Stimulated activated CD8-positive, alpha-beta memory T cell treated with anti-CD3 and anti-CD28 coated beads, Interleukin-2, amount 100 ng/mL, for 48 hours (primary cell): ENCODE measurements at regions not wholly inside any gene's neighbourhood (a gene's known extent, or its start where the extent isn't known, plus 50 kb on each side); places are given as distances from the start of the nearest gene placed in this dataset.

ENCODE experiments used
- DNase-seq, 2 donors: peaks; one replicate each; pipeline ENCODE4 v3.0.0-alpha.2; 2020; ENCODE audit warnings: low read depth in 2 of 2

DNA sequence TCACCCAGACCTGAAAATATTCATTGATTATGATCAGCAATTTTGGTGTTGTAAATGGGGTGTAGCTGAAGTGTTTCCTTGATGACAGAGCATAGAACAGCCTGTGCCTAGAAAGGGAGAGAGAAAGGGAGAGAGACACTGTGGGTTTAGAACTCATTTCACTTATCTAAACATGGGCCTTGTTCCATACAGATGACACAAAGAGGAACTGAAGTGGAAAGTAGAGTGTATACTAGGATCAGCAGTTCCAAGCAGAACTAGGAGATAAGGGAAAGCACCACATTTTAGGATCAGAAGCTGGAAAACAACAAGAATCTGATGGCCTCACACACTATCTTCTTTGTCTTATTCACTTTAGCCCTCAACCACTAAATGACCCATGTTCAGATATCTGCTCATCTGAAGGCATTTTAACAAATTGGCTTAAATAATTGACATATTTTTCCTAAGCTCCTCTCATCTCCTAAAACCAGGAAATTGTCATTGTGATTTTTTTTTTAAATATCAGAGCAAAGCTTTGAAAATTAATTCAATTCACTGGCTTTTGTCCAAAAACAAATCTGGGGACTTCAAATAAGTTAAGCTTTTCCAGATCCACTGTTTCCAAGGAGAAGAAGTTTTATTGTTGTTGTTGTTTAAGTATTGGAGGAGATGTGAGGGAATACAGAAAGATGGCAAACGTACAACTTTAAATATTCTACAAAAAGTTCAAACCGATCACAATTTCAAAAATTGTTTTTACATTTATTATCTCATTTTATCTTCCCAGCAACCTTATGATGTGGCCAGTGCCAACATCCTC, 103.8 kb downstream of the LYPLAL1 start:
- DNase-seq: no peak

DNA sequence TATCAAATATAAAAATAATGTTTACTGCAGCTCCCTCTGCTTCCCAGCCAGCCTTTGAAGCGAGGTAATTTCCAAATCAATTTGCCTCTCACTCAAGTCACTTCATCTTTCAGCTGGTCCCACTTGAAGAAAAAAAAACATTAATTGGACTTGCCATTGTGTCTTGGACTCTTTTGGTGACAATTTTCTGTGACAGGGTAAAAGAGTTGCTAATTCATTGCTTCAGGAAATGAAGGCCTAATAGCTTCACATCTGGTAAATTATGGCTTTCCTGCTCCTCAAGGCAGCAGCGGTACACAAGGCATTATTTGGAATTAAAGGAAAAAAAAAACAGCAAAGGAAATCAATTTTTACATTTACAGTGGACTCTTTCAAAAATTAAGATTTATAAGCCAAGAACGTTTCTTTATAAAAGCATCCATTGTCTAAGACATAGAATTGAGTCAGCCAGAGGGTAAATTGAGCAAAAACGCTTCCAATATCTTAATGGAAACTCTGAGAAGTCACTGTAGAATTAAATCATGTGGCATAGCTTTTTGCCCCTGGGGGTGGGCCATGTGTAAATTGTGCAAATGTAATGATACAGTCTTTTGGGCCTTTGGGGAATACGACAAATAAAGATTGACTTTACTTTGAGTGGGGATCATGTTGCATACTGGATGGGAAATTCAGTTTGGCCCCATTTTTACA, 102.5 kb downstream of the LYPLAL1 start:
- DNase-seq: no peak

- no peak for DNase-seq
Observed at GRCh38 chr1:219273088-219273686, 99.5 kb downstream of the LYPLAL1 start.

DNA sequence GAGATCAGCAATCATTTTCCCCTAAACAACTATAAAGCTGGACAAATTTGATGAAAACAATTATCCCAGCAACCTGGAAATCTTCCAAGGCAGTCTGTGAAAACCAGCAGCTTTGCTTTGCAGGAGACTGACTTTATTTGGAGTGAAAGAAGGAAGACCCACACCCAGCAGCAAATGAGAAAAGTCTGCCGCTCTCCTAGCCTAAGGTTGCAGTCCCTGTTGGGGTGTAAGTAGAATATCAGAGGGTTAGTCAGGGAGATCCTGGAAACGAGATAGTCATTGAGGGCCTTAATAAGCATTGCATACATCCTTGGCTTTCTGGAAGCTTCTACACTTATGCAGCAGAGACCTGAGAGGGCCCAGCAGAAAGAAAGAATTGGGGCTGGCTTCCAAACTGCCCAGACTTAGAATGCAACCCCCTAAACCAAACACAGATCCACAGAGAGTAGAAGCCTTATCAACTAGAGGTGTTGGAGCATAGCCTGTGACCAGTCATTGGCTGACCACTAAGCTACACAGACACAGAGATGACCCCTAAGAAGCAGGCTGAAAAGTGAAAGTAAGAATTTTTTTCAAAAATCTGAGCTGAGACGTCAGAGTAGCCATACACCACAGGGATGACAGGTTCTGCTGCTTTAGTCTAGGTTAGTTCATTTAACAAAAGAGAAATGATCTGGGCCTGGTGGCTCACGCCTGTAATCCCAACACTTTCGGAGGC, 98.3 kb downstream of the LYPLAL1 start:
- no peak for DNase-seq

- DNase-seq: no peak
Observed at GRCh38 chr1:219269171-219269570, 95.5 kb downstream of the LYPLAL1 start.

DNA sequence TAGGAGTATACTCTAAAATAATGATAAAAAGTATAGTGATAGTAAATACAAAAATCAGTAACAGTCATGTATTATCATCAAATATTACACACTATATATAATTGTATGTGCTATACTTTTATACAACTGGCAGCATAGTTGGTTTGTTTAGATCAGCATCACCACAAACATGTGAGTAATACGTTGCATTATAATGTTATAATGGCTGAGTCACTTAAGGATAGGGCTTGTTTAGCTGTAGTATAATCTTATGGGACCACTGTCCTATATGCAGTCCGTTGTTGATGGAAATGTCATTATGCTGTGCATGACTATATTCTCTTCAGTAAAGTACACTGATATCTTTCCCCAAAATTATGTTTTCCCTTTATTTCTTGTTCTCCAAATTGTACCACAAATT, 92.8 kb downstream of the LYPLAL1 start:
- no peak for DNase-seq

- no peak for DNase-seq
Observed at GRCh38 chr1:219265026-219265515, 91.4 kb downstream of the LYPLAL1 start.

DNA sequence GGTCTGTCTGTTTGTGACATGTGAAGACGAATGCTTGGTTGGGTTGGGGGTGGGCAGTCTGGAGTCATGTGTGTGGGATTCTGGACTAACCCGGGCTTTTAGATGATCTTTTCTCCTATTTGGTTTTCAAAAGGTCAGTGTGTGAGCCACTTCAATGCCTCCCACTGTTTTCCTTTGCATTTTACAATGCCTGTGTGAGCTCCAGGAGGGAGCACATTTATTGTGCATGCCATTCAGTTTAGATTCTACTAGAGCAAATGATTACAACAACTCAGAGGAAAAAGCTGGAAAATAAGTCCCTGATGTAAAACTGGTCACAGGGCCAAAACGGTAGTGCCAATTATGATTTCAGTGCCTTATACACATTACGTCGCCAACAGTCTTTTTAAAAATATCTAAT, 90.9 kb downstream of the LYPLAL1 start:
- DNase-seq: no peak
